ENCODE measurements at regions not wholly inside any gene's neighbourhood (a gene's known extent, or its start where the extent isn't known, plus 50 kb on each side); places are given as distances from the start of the nearest gene placed in this dataset.

- TF ChIP-seq ZBTB26 (CRISPR knock-in tag; IDR thresholded peaks at IDR 0.05; ENCODE audit: borderline replicate concordance) (no peak), SOX13 (IDR thresholded peaks at IDR 0.05) (peak; percentile 79; the same call in 1 of the 2 replicates), SOX13 (CRISPR knock-in tag; conservative IDR thresholded peaks at IDR 0.05 in 1 of 2, IDR thresholded peaks at IDR 0.05 in 1 of 2) (peak in 1 of 2 experiments; percentile 88; a peak in 2 of 4 replicates), FOXA3 (CRISPR knock-in tag; IDR thresholded peaks at IDR 0.05) (peak; percentile 97), KDM6A (CRISPR knock-in tag; IDR thresholded peaks at IDR 0.05; ENCODE audit: low read depth) (peak; percentile 74), THAP7 (CRISPR knock-in tag; IDR thresholded peaks at IDR 0.05) (0 out of 2 replicates have a peak, but pooled peaks have one; percentile 48), NFKBIZ (CRISPR knock-in tag; IDR thresholded peaks at IDR 0.05) (peak; percentile 82; the same call in 1 of the 2 replicates), ETV5 (CRISPR knock-in tag; IDR thresholded peaks at IDR 0.05; ENCODE audit: borderline replicate concordance) (peak; percentile 38; the same call in 1 of the 2 replicates), ZNF264 (CRISPR knock-in tag; IDR thresholded peaks at IDR 0.05) (peak; percentile 88), BHLHE40 (IDR thresholded peaks at IDR 0.05; ENCODE audit: low read length) (peak; percentile 34; the same call in 1 of the 2 replicates), GATAD1 (CRISPR knock-in tag; IDR thresholded peaks at IDR 0.05) (0 out of 2 replicates have a peak, but pooled peaks have one; percentile 48), ZNF44 (CRISPR knock-in tag; IDR thresholded peaks at IDR 0.05) (0 out of 2 replicates have a peak, but pooled peaks have one; percentile 65), KDM1A (CRISPR knock-in tag; IDR thresholded peaks at IDR 0.05) (no peak), ZNF605 (CRISPR knock-in tag; IDR thresholded peaks at IDR 0.05) (no peak), ZC3H13 (CRISPR knock-in tag; IDR thresholded peaks at IDR 0.05) (no peak), ZNF775 (CRISPR knock-in tag; IDR thresholded peaks at IDR 0.05; ENCODE audit: borderline replicate concordance) (no peak), NCOR1 (IDR thresholded peaks at IDR 0.05; ENCODE audit: borderline replicate concordance, low read length) (peak; percentile 90; the same call in 1 of the 2 replicates), GPBP1L1 (CRISPR knock-in tag; IDR thresholded peaks at IDR 0.05) (no peak), FOXP4 (CRISPR knock-in tag; IDR thresholded peaks at IDR 0.05) (peak; percentile 92), ZMYM2 (CRISPR knock-in tag; IDR thresholded peaks at IDR 0.05) (peak; percentile 75), NFYB (CRISPR knock-in tag; IDR thresholded peaks at IDR 0.05) (no peak), ZNF331 (CRISPR knock-in tag; IDR thresholded peaks at IDR 0.05) (peak; percentile 94), FOXO1 (CRISPR knock-in tag; IDR thresholded peaks at IDR 0.05) (peak; percentile 93), NKX3-1 (CRISPR knock-in tag; IDR thresholded peaks at IDR 0.05) (peak; percentile 34; the same call in 1 of the 2 replicates), ZIK1 (CRISPR knock-in tag; IDR thresholded peaks at IDR 0.05; ENCODE audit: borderline replicate concordance, low read depth) (0 out of 2 replicates have a peak, but pooled peaks have one; percentile 34), ATRX (CRISPR knock-in tag; IDR thresholded peaks at IDR 0.05; ENCODE audit: borderline replicate concordance) (no peak)
Measured at GRCh38 chr2:38436227-38436664, 59.2 kb upstream of the ATL2 start (continued).
